ENCODE measurements at regions not wholly inside any gene's neighbourhood (a gene's known extent, or its start where the extent isn't known, plus 50 kb on each side); places are given as distances from the start of the nearest gene placed in this dataset.

DNA sequence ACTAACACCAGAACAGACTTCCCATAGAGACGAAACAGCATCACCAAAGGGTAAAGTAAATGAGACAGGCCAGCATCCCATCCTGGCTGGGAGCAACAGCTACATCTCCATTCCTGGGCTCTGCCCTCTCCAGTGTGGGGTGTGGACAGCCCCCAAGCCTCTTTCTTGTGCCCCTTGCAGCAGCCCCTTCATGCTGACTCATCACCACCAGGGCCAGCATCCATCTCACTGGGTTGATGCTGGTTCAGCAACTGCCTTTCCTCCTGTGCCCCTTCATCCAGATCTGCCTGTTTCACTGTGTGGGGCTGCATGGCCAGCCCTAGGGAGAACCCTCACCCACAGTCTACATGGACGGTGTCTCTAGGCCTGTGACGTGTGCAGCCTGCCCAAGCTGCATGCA, 569.1 kb upstream of the TBX3 start:
- no peak for TF ChIP-seq CTCF (IDR thresholded peaks at IDR 0.05; ENCODE audit: poor library complexity, severe bottlenecking)
- TF ChIP-seq POLR2AphosphoS5 (IDR thresholded peaks at IDR 0.05), result no peak
- no peak for TF ChIP-seq SMC3 (conservative IDR thresholded peaks at IDR 0.05; ENCODE audit: poor library complexity)
- TF ChIP-seq EZH2 (IDR thresholded peaks at IDR 0.05; ENCODE audit: borderline replicate concordance, insufficient read depth, low read length, poor library complexity, severe bottlenecking), result no peak
- TF ChIP-seq EP300 (conservative IDR thresholded peaks at IDR 0.05; ENCODE audit: poor library complexity, severe bottlenecking), result no peak
- TF ChIP-seq TAF1 (IDR thresholded peaks at IDR 0.05; ENCODE audit: low read depth), result no peak
- no peak for TF ChIP-seq MXI1 (conservative IDR thresholded peaks at IDR 0.05; ENCODE audit: poor library complexity, severe bottlenecking)
- TF ChIP-seq, protein P1, sequence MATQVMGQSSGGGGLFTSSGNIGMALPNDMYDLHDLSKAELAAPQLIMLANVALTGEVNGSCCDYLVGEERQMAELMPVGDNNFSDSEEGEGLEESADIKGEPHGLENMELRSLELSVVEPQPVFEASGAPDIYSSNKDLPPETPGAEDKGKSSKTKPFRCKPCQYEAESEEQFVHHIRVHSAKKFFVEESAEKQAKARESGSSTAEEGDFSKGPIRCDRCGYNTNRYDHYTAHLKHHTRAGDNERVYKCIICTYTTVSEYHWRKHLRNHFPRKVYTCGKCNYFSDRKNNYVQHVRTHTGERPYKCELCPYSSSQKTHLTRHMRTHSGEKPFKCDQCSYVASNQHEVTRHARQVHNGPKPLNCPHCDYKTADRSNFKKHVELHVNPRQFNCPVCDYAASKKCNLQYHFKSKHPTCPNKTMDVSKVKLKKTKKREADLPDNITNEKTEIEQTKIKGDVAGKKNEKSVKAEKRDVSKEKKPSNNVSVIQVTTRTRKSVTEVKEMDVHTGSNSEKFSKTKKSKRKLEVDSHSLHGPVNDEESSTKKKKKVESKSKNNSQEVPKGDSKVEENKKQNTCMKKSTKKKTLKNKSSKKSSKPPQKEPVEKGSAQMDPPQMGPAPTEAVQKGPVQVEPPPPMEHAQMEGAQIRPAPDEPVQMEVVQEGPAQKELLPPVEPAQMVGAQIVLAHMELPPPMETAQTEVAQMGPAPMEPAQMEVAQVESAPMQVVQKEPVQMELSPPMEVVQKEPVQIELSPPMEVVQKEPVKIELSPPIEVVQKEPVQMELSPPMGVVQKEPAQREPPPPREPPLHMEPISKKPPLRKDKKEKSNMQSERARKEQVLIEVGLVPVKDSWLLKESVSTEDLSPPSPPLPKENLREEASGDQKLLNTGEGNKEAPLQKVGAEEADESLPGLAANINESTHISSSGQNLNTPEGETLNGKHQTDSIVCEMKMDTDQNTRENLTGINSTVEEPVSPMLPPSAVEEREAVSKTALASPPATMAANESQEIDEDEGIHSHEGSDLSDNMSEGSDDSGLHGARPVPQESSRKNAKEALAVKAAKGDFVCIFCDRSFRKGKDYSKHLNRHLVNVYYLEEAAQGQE (IDR thresholded peaks at IDR 0.05; ENCODE audit: borderline replicate concordance), result no peak
- TF ChIP-seq RAD21 (conservative IDR thresholded peaks at IDR 0.05), result no peak
